Fibroblast of the aortic adventitia (primary cell): ENCODE measurements at regions not wholly inside any gene's neighbourhood (a gene's known extent, or its start where the extent isn't known, plus 50 kb on each side); places are given as distances from the start of the nearest gene placed in this dataset.
"Not testable (repeated sequence)": the region's sequence is repeated elsewhere in the genome, so short reads cannot be mapped to it uniquely, and the experiment has no call there.

Source experiments
- DNase-seq: peaks from one replicate; pipeline ENCODE4 v3.0.0-alpha.2; 2010; ENCODE audit warnings: low read depth
- H3K4me3 ChIP-seq: 2 replicates; pipeline ENCODE4 v1.5.1; 2011; ENCODE audit warnings: low read depth, mild to moderate bottlenecking, control low read depth, low read length, moderate library complexity
- CTCF ChIP-seq: IDR thresholded peaks from 2 replicates; pipeline ENCODE4 v1.5.1; 2011; ENCODE audit warnings: mild to moderate bottlenecking, low read length, control low read depth, inconsistent platforms; ENCODE audit not compliant: insufficient read depth

DNA sequence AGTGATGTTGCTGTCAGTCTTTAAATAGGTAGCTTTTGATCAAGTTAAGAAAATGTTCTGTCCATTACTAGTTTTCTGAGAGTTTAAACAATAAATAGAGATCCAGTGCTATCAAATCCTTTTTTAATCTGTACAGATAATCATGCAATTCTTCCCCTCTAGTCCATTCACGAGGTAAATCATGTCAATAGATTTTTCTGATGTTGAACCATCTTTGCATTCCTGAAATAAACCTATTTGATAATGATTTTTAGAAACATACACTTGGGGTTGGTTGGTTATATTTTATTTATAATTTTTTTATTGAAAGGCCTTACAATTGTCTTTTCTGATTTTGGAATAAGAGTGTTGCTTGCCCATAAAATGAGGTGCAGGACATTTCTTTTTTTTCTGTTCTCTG lies 95.0 kb downstream of the FAM53A start:
- no peak overlapping the region for H3K4me3 ChIP-seq
- no peak for DNase-seq
- no peak for TF ChIP-seq CTCF

DNA sequence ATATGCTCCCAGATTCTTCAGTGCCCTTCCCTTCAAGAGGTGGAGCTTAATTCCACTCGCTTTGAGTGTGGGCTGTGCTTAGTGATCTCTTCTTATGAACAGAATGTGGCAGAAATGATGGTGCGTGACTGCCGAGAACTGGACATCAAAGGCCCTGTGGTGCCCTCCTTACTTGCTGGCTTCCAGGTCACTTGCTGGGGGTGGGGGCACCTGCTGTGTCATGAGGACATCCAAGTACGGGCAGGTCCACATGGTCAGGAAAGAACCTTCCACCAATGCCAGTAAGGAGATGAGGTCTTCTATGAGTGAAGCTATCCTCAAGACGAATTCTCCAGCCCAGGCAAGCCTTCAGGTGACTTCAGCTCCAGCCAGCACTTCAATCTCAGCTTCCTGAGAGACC lies 95.8 kb downstream of the FAM53A start:
- no peak for TF ChIP-seq CTCF
- H3K4me3 ChIP-seq, result no peak overlapping the region
- DNase-seq, result no peak

- DNase-seq, result no peak
- H3K4me3 ChIP-seq, result no peak overlapping the region
- TF ChIP-seq CTCF, result no peak
Measured at GRCh38 chr4:1584498-1584897, 99.6 kb downstream of the FAM53A start.

DNA sequence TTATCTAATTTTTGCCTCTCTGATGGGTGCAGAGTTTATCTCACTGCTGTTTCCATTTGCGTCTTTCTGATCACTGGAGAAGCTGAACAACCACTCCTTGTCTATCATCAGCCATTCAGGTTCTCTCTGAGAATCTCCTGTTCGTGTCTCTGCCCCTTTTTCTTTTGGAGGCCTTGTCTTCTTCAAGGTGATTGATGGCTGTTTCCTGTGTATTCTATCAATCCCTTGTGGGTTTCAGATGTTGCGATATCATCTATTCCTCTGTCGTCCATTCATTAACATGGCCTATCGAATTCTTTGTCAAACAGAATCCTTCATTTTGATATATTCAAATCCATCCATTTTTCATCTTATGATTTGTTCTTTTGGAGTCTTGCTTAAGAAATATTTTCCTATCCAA lies 100.3 kb downstream of the FAM53A start:
- TF ChIP-seq CTCF, result no peak
- H3K4me3 ChIP-seq, result no peak overlapping the region
- DNase-seq, result no peak

GRCh38 chr4:1583051-1583785 lies 100.9 kb downstream of the FAM53A start:
- TF ChIP-seq CTCF, result no peak
- H3K4me3 ChIP-seq, result no peak overlapping the region
- DNase-seq, result no peak

- no peak overlapping the region for H3K4me3 ChIP-seq
- DNase-seq, result no peak
- TF ChIP-seq CTCF, result no peak
Measured at GRCh38 chr4:1582227-1582626, 101.9 kb downstream of the FAM53A start.

DNA sequence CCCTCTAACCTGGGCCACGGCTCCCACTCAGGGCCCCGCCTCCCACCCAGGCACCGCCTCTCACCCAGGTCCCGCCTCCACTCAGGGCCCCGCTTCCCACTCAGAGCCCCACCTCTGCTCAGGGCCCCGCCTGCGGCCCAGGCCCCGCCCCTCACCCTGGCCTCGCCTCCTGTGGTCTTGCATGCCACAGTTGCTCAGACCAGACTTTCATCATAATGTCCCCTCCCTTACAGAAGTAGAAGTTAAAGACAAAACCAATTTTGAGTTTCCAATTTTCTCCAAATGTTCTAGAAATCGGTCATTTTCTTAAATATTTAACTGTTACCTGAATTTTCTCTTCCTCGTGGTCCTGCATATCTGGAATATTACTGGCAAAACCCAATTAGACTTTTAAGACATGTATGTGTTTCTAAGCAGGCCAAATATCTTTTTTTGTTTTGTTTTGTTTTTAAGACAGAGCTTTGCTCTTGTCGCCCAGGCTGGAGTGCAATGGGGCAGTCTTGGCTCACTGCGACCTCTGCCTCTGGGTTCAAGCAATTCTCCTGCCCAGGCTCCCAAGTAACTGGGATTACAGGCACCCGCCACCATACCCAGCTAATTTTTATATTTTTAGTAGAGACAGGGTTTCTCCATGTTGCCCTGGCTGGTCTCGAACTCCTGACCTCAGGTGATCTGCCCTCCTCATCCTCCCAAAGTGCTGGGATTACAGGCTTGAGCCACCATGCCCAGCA lies 102.8 kb downstream of the FAM53A start:
- H3K4me3 ChIP-seq, result not testable (repeated sequence)
- peak; percentile 87 for DNase-seq

DNA sequence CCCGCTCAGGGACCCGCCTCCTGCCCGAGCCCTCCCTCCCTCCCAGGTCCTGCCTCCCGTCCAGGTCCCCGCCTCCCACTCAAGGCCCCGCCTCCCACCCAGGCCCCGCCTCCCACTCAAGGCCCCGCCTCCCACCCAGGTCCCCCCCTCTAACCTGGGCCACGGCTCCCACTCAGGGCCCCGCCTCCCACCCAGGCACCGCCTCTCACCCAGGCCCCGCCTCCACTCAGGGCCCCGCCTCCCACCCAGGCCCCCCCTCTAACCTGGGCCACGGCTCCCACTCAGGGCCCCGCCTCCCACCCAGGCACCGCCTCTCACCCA lies 103.5 kb downstream of the FAM53A start:
- DNase-seq, H3K4me3 ChIP-seq: not testable (repeated sequence)
